HEK293 (cell line): ENCODE measurements at regions not wholly inside any gene's neighbourhood (a gene's known extent, or its start where the extent isn't known, plus 50 kb on each side); places are given as distances from the start of the nearest gene placed in this dataset.
"Not testable (repeated sequence)": the region's sequence is repeated elsewhere in the genome, so short reads cannot be mapped to it uniquely, and the experiment has no call there.

Experiments used
- CTCF ChIA-PET: fragments of 350-600 bp; formaldehyde crosslinking; extraction: SDS; loops from one replicate; lab custom pipeline; 2021; ENCODE audit warnings: antibody characterized with exemption; lab: Yijun Ruan, JAX
- POLR2A ChIA-PET: fragments of 300-600 bp; formaldehyde crosslinking; extraction: SDS; loops from one replicate; lab custom pipeline; 2020; ENCODE audit warnings: antibody characterized with exemption, inconsistent platforms; lab: Yijun Ruan, JAX
- H3K27ac ChIP-seq: fragments of 200-500 bp; sonication (Bioruptor generic); 2 replicates; pipeline ENCODE4 v1.5.1; 2014; ENCODE audit warnings: low read depth, low read length, control low read depth, inconsistent platforms; ENCODE audit errors: extremely low read depth
- H3K36me3 ChIP-seq, 2 experiments: fragments of 200-500 bp in 1 of 2; sonication (Bioruptor generic) in 1 of 2; 1 replicate in 1 of 2; 2 replicates in 1 of 2; pipeline ENCODE4 v1.5.1; 2014 to 2017; ENCODE audit warnings: inconsistent platforms in 2 of 2, low read length in 2 of 2; ENCODE audit not compliant: control insufficient read depth in 2 of 2, insufficient read depth in 1 of 2
- H3K4me1 ChIP-seq: fragments of 200-500 bp; sonication (Bioruptor generic); 2 replicates; pipeline ENCODE4 v1.5.1; 2014; ENCODE audit warnings: mild to moderate bottlenecking, low read length, inconsistent platforms; ENCODE audit not compliant: control insufficient read depth, insufficient read depth
- H3K4me3 ChIP-seq: 2 replicates; pipeline ENCODE4 v1.5.1; 2011; ENCODE audit warnings: low read depth, mild to moderate bottlenecking, control low read depth, low read length, moderate library complexity
- H3K9me3 ChIP-seq: fragments of 200-500 bp; sonication (Bioruptor generic); 2 replicates; pipeline ENCODE4 v1.5.1; 2014; ENCODE audit warnings: low read depth, low read length, inconsistent platforms; ENCODE audit not compliant: control insufficient read depth, insufficient read depth
- KLF16 ChIP-seq: fragments of 450-650 bp; formaldehyde crosslinking; IDR thresholded peaks from 2 replicates; pipeline ENCODE4 v1.5.1; 2017; ENCODE audit warnings: missing biosample characterization, missing genetic modification characterization
- ZNF354C ChIP-seq: fragments of 450-650 bp; formaldehyde crosslinking; IDR thresholded peaks from 2 replicates; pipeline ENCODE4 v1.5.1; 2016; ENCODE audit warnings: missing biosample characterization, missing genetic modification characterization, low read depth, borderline replicate concordance
- ZNF501 ChIP-seq: fragments of 450-650 bp; formaldehyde crosslinking; IDR thresholded peaks from 2 replicates; pipeline ENCODE4 v1.5.1; 2016; ENCODE audit warnings: missing biosample characterization, missing genetic modification characterization
- ZNF654 ChIP-seq: fragments of 450-650 bp; formaldehyde crosslinking; IDR thresholded peaks from 2 replicates; pipeline ENCODE4 v1.5.1; 2016; ENCODE audit warnings: low read depth, missing biosample characterization, missing genetic modification characterization

- H3K9me3 ChIP-seq, result no peaks in the 10 kb centered on the region
- TF ChIP-seq ZNF501, result no peak
- TF ChIP-seq KLF16 (tag by site-specific recombination), result no peak
- no peak for TF ChIP-seq ZNF354C (tag by site-specific recombination)
- H3K4me3 ChIP-seq, result no peak overlapping the region
- no peaks in the 10 kb centered on the region for H3K36me3 ChIP-seq
- CTCF ChIA-PET, result no interaction called here
- POLR2A ChIA-PET, result no interaction called here
- no peak overlapping the region for H3K27ac ChIP-seq
- no peaks in the 10 kb centered on the region for H3K4me1 ChIP-seq
Observed at GRCh38 chr5:86257871-86258270, 359.9 kb upstream of the COX7C start.

- CTCF ChIA-PET, POLR2A ChIA-PET, H3K9me3 ChIP-seq, H3K27ac ChIP-seq, H3K4me3 ChIP-seq, H3K36me3 ChIP-seq, H3K4me1 ChIP-seq: not testable (repeated sequence)
Observed at GRCh38 chr5:86284400-86285190, 333.1 kb upstream of the COX7C start.

- CTCF ChIA-PET, H3K9me3 ChIP-seq, H3K27ac ChIP-seq, H3K36me3 ChIP-seq, H3K4me1 ChIP-seq, H3K4me3 ChIP-seq, POLR2A ChIA-PET: not testable (repeated sequence)
Observed at GRCh38 chr5:86287437-86287836, 330.3 kb upstream of the COX7C start.

- H3K4me1 ChIP-seq, CTCF ChIA-PET, H3K36me3 ChIP-seq, H3K27ac ChIP-seq, H3K4me3 ChIP-seq, H3K9me3 ChIP-seq, POLR2A ChIA-PET: not testable (repeated sequence)
Observed at GRCh38 chr5:86289786-86290185, 328.0 kb upstream of the COX7C start.

GRCh38 chr5:86292811-86293210 is 324.9 kb upstream of the COX7C start:
- H3K4me1 ChIP-seq, H3K4me3 ChIP-seq, H3K27ac ChIP-seq, CTCF ChIA-PET, POLR2A ChIA-PET, H3K36me3 ChIP-seq, H3K9me3 ChIP-seq: not testable (repeated sequence)

GRCh38 chr5:86302643-86303042 is 315.1 kb upstream of the COX7C start:
- H3K27ac ChIP-seq, POLR2A ChIA-PET, H3K4me3 ChIP-seq, H3K4me1 ChIP-seq, CTCF ChIA-PET, H3K9me3 ChIP-seq, H3K36me3 ChIP-seq: not testable (repeated sequence)

- TF ChIP-seq ZNF654, result peak; percentile 63
- CTCF ChIA-PET, result interaction anchor here (0.7 kb wide), 2 partner anchors 17 to 776 kb away, joined by 3 to 4 read pairs; no protein-coding TSS in a partner anchor
- H3K4me1 ChIP-seq, H3K27ac ChIP-seq, H3K4me3 ChIP-seq, H3K9me3 ChIP-seq, H3K36me3 ChIP-seq, POLR2A ChIA-PET: not testable (repeated sequence)
Observed at GRCh38 chr5:86305050-86305449, 312.7 kb upstream of the COX7C start.
